Kasumi-1 (cell line): ENCODE measurements at regions not wholly inside any gene's neighbourhood (a gene's known extent, or its start where the extent isn't known, plus 50 kb on each side); places are given as distances from the start of the nearest gene placed in this dataset.
"Not testable (repeated sequence)": the region's sequence is repeated elsewhere in the genome, so short reads cannot be mapped to it uniquely, and the experiment has no call there.

Source experiments
- DNase-seq, 2 experiments: peaks; one replicate each; lab custom pipeline; 2025; lab: John Stamatoyannopoulos, UW

DNA sequence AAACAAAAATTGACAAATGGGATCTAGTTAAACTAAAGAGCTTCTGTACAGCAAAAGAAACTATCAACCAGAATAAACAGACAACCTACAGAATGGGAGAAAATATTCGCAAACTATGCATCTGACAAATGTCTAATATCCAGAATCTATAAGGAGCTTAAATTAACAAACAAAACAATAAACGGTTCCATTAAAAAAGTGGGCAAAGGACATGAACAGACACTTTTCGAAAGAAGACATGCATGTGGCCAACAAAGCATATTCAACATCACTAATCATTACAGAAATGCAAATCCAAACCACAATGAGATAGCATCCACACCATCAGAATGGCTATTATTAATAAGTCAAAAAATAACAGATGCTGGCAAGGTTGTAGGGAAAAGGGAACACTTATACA lies 50.5 kb upstream of the MED13L start:
- DNase-seq, result not testable (repeated sequence)

DNA sequence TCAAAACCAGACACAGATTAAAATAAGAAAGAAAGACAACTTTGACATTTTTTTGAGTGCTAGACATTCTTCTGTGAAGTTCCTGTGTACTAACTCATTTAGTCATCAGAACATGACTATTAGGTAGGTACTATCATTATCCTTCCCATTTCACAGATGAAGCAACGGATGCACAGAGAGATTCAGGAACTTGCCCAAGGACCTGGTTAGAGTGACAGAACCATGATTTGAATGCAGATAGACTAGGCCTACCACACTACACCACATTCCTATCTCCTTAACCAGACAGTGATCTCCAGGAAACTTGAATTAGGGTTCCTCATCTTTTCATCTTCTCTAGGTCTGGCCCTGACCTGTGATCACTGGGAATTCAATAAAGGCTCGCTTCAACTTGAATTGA lies 54.4 kb upstream of the MED13L start:
- DNase-seq, result no peak

DNA sequence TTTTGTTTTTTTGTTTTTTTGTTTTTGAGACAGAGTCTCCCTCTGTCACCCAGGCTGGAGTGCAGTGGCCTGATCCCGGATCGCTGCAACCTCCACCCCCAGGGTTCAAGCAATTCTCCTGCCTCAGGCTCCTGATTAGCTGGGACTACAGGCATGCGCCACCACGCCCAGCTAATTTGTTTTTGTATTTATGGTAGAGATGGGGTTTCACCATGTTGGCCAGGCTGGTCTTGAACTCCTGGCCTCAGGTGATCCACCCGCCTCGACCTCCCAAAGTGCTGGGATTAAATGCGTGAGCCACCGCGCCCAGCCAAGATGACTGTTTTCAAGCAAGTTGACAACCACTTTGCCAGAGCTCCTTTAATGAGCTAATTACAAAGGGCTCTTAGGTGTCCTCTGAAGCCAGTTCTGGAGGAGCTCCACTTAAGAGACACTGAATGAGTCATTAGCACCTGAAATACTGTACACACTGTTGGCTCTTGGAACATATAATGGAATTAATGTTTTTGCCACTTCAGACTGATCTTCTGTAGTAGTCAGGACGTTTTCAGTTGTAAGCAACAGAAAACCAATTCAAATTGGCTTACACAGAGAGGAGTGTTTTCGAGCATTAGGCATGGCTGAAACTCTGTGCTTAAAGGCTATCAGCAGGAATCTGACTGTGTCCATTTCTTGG lies 55.4 kb upstream of the MED13L start:
- DNase-seq, result no peak

DNA sequence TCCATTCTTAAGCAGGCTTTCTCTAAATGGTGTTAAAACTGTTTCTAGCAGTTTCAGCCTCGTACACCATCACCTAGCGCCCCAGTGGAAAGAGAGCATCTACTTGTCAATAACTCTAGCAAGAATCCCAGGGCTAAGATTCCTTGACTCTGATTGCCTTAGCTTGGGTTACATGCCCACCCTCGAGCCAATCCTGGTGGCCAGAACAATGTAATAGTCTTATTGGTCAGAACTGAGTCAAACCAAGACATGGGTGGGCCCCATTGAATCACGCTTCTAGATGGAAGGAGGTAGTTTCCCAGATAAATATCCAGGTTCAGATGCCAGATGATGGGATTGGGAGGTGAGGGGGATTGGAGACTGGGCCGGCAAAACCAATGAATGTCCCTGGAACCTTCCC lies 55.9 kb upstream of the MED13L start:
- no peak for DNase-seq

DNA sequence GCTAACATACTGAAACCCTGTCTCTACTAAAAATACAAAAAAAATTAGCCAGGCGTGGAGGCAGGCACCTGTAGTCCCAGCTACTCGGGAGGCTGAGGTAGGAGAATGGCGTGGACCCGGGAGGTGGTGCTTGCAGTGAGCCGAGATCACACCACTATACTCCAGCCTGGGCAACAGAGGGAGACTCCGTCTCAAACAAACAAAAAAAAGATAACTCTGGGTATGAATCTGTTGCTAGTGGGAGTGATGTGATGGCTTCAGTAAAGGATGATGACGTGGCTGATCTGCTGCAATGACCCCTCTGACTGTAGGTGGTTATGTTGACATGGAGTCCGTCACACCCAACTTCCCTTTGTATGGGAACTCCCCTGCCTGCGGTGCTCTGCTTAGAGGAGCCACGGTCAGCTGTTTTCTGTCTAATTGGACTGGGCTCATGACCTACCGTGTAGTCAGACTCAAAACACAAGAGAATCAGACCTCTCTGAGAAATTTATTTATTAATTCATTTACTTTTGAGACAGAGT lies 59.1 kb upstream of the MED13L start:
- DNase-seq, result no peak

DNA sequence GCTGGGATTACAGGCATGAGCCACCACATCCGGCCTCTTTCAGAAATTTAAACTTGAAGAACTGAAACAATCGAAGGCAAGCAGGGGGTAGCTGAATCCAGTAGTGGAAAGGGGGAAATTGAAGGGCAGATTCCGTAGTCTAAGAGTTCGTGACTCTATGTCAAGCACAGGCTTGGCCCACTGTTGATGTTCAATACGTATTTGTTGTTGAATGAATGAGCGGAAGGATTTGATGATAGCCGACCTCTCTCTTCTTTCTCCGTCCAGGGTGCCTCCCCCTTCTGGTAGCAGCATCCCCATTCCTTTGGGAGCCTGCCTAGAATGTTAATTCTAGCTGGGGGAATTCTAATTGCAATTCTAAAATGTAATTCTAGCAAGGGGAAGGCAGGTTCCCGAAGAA lies 59.8 kb upstream of the MED13L start:
- no peak for DNase-seq

DNA sequence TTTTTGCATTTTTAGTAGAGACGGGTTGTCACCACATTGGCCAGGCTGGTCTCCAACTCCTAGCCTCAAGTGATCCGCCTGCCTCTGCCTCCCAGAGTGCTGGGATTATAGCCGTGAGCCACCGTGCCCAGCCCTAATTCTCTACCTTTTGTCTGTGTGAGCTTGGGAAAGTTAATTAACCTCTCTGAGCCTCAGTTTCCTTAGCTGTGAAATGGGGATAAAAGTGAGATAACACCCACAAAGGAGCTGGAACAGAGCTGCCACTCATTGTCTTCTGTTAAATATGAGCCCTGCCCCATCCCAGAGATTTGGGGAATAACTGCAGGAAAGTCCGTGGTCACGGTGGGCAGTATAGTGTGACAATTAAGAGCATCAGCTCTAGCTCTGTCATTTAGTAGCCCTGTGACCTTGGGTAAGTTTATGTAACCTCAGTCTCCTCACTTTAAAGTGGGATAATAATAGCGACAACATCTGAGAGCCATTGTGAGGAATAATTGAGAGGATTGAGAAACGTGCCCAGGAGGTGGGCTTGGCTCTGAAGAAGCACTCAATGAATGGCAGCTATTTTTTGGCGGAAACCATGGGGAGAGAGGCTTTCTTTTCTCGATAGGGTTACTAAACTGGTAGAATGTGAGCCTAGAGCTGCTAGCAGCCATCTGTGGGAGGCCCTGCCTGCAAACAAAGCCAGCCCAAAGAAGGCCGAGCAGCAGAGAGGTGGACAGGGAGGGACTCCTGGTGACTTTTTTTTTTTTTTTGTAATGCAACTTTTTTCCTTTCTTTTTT lies 60.8 kb upstream of the MED13L start:
- no peak for DNase-seq

DNA sequence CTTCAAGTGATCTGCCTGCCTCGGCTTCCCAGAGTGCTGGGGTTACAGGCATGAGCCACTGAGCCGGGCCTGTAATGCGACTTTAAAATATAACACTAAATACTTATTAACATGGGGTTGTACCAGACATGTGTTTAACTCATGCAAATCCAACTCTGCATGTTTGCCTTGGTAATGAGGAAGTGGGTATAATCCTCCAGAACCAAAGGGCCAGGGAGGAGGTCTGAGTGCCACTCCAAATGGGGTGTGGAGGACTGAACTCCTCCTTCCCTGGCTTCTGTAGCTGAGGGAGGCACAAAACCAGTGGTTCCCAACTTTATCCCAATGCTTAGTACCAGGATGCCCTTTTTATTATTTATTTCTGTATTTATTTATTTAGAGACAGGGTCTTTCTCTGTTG lies 61.6 kb upstream of the MED13L start:
- DNase-seq, result no peak

DNA sequence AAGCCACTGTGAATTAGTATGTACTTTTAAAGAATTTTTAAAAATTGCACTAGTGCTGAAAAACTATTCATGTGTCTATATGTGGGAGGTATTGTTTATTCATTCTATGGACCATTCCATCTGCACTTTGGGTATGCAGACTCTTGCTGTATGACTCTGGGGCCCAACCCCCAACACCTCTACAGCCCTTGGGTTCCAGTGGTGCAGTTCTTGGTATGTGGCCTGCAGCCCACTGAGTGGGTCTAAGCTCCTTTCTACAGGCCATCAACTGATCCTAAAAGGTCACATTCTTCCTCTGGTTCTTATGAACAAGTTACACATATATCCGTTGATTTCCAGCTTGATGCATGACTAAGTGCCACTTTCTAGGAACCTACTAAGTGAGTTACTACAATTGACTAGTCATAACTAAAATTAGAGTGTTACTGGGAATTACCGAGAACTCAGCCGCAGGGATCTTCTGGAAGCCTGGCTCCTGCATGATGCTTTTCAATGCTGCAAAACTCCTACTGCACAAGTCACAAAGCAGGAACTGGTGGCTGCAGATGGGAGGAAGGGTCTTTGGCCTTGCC lies 62.4 kb upstream of the MED13L start:
- DNase-seq, result no peak

DNA sequence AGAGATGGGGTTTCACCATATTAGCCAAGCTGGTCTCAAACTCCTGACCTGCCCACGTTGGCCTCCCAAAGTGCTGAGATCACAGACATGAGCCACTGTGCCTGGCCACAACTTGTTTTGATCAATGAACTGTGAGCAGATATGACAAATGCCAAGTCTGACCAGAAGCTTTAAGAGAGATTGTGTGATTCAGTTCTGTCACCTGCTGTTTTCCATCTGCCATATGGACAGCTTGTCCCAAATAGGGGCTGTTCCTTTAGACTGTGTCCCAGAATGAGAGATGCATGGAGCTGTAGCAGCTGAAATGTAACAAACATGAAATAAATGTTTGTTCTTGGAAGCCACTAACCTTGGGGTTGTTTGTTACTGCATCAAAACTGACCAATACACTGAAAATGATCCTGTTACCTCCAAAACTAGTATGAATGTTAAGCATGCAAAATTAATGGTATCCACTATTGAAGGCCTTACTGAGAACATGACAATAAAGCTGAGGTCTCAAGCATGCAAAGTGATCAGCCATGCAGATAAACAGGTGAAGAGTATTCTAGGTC lies 65.9 kb upstream of the MED13L start:
- no peak for DNase-seq

DNA sequence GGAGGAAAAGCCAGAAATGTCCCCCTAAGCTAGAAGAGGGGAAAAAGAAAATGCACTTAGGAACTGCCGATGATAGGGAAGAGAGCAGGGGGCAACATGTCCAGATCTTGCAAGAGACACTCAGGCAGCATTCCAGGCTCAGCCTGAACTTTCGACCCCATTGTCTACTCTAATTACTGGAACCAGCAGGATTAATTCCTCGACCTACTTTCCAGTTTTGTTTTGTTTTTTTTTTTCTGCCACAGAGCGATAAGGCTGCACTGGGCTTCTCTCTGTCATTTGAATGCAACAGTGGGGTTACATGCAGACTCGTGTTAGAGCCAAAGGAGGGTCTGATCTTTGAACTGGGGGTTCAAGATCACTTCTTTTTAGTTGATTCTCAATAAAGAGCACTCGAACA lies 68.7 kb upstream of the MED13L start:
- DNase-seq, result no peak

DNA sequence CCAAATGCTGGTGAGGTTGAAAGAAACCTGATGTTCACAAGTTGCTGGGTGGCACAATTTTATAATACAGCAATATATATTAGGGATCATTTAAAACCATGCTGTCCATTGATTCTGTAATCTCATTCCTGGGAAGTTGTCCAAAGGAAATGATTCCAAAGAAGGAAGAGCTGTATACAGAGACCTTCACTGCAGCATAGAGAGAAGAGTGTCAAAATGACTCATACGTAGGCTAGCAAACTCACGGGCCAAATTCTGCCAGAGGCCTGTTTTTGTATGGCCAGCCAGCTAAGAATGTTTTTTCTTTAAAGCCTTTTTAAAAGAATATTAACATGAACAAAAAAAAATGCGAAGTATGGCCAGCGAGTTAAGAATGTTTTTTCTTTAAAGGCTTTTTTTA lies 69.2 kb upstream of the MED13L start:
- no peak for DNase-seq

DNA sequence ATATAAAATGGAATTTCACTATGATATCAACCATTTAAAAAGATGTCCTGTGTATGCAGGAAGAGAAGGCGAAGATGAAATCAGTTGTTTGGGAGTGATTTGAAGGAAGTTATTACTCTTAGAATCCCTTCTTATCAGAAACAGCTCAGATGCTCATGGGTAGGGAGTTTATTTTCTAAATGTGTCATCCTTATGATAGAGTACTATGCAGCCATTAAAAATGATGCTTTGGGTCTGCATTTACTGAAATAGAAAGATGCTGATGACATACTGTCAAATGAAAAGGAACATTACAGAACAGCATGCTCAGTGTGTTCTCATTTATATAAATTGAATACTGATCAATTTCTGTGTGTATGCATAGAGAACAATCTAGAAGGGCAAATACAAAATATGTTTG lies 69.8 kb upstream of the MED13L start:
- DNase-seq, result no peak

DNA sequence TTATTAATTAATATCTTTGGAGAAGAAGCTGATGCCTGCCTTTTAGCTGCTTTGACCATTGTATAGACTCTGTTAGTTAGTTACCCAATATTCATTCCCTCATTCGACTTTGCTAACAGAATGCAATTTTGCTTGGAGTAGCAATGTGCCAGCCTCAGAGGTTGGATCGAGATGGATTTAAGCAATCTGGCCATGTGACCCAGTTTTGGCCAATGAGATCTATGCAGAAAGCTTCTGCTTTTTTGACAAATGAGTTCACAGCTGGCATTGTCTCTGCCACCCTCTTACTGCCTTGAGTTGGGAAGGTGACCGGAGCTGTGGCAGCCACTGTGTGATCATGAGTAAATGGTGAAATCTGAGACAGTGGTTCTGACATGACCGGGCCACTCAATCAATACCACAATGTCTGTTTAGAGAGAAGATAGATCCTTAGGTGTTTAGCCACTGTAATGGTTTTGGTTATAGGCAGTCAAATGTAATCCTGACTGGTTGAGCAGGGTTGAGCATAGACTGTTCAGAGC lies 74.9 kb upstream of the MED13L start:
- no peak for DNase-seq

DNA sequence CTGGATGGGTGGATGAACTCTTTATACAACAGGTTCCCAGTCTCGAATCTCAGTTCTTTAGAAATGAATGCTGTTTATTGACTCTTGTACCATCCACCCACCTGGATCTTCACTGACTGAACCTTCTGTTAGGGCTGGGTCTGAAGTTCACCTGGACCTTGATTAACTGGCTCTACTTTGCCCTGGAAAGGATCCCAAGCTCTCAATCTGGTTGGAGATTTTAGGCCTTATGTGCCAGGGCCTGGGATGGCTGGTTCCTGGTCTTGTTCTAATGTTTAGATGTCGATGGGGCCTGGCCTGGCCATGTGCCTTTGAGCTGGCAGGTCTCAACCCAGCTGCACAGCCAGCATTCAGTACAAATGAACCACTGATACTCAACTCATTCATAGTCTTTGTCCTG lies 76.5 kb upstream of the MED13L start:
- no peak for DNase-seq

DNA sequence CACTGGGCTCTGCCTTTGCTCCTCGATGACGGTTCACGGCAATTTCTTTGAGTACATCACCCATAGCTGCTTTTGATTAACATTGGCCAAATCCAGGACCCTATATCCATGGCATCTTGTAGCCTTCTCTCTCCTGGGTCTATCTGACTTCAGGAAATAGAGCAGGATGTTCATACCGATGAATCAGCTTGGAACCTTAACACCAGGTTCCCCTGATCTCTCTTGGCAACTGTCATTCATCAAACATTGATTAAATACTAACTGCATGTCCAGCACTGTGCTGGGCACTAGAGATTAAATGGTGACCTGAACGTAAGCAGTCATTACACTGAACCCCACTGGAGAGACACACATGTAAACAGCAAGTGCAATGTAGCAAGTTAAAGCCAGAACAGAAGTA lies 77.0 kb upstream of the MED13L start:
- no peak for DNase-seq

DNA sequence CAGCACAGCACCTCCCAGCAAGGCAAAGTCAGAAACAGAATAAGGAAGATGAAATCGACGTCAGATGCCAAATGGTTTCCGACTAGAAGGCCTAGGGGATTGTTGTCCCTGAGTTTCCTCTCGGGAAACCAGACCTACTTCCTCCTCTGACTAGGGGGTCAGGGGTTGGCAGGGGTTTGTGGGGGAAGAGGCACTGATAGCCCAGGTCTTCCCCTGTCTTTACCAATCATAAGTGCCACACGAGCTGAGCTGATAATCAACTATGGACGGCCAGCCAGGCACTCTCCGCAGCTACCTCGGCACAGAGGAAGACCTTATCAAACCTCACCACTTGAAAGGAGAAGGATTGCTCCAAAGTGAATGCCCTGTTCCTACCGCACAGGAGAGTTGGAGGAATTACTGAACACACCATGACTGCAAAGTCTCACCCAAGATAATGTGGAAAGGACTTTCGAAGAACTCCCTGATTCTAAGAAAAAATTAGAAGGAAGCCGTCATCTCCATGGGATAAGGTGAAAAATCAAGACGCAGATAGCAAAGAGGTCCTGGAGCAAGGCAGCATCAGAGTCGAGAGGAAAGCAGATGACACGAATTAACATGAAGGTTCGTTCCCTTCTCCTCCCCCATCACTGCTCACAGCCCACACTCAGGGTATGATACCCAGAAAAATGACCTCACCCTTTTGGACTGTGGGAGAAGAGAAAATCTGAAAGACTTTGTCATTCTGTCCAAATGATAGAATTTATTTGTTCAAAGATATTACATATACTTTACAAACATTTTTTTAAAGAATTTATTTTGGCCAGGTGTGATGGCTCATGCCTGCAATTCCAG lies 77.7 kb upstream of the MED13L start:
- no peak for DNase-seq

DNA sequence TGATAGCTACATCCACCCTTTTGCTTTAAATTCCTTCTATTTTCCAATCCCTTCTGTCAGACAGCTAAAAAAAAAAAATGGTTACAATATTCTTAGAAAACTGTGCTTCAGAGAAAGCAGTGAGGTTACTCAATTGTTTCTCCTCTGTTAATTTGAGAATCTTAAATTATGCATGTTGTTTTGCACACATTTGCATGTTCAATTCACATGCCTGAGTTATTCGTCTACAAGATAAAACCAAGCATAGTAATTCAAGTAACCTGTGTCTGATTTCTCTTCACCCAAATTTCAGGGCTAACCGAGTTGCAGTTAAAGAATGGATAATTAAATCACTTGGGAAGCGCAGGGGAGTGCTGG lies 81.0 kb upstream of the MED13L start:
- DNase-seq, result no peak

DNA sequence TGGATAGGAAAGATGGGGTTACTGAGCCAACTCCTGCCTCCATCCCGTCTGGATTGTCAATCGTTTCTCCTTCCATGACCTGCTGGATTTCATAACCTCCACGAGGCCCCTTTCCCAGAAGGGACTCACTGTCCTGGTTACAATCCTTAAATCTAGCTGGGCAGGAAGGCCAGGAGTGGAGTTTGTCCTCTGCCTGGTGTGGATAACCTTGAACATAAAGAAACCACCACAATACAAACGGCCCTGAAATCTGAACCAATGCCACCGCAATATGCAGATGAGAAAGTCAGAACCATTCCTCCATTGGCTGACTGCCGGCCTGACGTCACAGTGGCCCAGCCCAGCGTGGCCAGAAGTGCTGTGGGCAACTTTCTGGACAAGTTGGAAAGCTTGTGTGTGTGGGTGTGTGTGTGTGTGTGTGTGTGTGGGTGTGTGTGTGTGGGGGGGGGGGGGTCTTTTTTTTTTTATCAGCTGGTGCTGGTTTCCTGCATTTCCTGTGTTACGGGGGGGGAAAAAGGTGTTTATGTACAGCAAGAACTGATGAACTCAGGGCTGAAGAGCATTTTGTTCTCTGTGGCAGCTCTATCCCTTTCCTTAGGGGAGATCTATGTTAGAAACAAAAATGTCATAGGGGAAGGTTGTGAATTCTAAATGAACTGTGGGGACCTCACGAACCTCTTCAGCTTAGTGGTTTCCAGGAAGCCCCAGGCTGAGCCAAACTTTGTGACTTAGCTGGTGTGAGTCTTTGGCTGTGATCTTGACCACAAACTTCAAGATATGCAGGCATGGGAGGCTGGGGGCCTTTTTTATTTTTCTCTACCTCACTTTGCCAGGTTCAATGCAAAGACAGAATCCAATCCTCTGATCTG lies 81.6 kb upstream of the MED13L start:
- peak; percentile 83 to 84 for DNase-seq

DNA sequence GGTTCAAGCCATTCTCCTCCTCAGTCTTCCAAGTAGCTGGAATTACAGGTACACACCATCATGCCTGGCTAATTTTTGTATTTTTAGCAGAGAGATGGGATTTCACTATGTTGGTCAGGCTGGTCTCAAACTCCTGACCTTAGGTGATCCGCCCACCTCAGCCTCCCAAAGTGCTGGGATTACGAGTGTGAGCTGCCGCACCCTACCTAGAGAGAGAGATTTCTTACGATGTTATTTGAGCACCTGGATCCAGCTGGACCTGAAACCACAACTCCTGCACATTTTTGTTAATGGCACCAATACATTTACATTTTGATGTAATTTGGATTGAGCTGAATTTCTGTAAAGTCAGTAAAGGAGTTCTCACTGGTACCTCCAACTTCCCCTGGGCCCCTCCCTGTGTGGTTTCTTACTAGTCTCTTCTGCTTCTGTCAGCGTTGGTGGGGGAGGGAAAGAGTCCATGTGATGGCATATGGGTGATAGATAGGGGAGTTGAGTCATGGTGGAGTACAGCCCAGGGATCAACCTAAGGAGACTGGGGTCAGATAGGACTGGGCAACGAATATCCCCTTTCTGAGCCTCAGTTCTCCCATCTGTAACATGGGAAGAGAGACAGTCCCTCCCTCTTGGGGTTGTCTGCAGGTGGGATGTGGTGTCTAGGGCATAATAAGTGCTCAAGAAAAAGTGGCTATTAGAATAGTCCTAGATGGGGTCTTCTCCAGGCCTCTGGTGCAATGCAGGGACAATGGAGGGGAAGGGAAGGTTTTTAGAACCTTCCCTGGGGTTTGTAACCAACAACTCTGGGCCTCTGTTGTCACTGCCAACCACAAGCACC lies 83.3 kb upstream of the MED13L start:
- DNase-seq, result peak; percentile 35 to 41
